ENCODE measurements at regions not wholly inside any gene's neighbourhood (a gene's known extent, or its start where the extent isn't known, plus 50 kb on each side); places are given as distances from the start of the nearest gene placed in this dataset.

DNA sequence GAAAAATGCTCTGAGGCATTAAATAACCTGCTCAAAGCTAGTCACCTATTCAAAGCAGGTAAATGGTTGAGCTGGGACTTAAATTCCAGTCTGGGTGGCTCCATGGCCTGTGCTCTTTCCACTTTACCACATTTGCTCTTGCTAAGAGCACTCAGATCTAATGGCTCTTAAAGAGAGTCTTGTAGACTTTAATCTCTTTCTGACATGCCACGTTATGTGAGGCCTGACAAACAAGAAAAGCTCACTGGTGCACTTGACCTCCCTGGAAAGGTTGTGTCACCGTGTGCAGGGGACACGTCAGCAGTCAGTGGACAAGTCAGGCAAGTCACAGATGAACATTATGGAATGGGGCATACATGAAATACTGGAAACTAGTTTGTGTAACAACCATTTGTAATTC lies 129.9 kb upstream of the RPS23 start:
- no peak overlapping the region for H3K4me3 ChIP-seq (replicated peaks; ENCODE audit: low read depth, low read length)
- DNase-seq (ENCODE audit: extremely low read depth, low read depth): no peak
- TF ChIP-seq, protein P1, sequence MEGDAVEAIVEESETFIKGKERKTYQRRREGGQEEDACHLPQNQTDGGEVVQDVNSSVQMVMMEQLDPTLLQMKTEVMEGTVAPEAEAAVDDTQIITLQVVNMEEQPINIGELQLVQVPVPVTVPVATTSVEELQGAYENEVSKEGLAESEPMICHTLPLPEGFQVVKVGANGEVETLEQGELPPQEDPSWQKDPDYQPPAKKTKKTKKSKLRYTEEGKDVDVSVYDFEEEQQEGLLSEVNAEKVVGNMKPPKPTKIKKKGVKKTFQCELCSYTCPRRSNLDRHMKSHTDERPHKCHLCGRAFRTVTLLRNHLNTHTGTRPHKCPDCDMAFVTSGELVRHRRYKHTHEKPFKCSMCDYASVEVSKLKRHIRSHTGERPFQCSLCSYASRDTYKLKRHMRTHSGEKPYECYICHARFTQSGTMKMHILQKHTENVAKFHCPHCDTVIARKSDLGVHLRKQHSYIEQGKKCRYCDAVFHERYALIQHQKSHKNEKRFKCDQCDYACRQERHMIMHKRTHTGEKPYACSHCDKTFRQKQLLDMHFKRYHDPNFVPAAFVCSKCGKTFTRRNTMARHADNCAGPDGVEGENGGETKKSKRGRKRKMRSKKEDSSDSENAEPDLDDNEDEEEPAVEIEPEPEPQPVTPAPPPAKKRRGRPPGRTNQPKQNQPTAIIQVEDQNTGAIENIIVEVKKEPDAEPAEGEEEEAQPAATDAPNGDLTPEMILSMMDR (IDR thresholded peaks at IDR 0.05; ENCODE audit: low read depth, low read length, missing control alignments): no peak

DNA sequence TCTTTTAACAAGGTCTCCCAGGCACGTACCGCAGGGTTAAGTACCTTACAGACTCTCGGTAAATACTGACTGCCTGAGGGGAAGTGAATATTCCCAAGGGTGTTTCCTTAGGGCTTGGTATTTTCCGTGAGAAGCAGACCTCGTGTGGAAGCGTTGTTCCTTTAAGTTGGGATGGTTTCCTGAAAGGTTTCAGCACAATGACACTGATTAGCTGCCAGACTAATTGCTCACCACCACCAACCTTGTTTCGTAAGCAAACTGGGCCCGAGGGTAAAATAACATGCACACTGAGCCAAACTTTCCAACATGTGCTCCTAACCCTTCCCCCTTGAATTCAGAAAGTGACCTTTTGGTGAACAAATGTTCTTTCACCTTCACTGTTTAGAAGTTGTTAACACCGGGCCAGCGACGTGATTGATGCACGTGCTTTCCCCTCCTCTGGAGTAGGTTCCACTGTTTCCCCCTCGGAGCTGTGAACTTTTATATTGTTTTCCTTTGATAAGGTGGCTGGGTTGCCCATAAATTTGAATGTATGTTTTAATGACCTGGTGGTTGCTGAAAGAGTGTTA lies 128.1 kb upstream of the RPS23 start:
- no peak for DNase-seq (ENCODE audit: extremely low read depth, low read depth)
- no peak overlapping the region for H3K4me3 ChIP-seq (replicated peaks; ENCODE audit: low read depth, low read length)
- TF ChIP-seq, protein P1 (IDR thresholded peaks at IDR 0.05; ENCODE audit: low read depth, low read length, missing control alignments): no peak

DNA sequence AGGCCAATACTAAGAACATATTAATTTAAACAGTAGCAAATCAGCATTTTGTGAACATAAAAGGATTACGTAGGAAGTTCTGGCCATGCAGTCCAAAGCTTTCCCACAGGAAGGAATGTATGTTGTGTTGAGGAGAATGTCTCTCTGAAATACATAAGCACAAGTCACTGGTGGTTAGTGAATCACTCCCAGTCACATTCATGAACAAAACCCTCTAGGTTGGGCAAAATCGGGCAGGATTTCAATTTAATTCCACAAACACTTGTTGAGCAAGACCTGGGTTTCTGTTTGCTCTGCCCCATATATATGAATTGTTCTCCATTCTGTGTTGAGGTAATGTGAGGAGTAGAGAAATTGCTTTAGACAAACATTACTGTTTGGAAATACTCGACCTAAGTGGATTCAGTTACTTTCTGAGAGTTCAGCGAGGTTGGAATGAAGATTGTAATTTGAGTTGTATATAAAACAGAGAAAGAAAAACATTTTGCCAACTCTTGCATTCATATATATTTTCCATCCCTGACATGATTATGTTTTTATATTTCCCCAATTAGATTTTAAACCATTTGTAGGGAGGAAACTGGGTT lies 127.6 kb upstream of the RPS23 start:
- no peak overlapping the region for H3K4me3 ChIP-seq (replicated peaks; ENCODE audit: low read depth, low read length)
- TF ChIP-seq, protein P1 (IDR thresholded peaks at IDR 0.05; ENCODE audit: low read depth, low read length, missing control alignments): no peak
- no peak for DNase-seq (ENCODE audit: extremely low read depth, low read depth)

DNA sequence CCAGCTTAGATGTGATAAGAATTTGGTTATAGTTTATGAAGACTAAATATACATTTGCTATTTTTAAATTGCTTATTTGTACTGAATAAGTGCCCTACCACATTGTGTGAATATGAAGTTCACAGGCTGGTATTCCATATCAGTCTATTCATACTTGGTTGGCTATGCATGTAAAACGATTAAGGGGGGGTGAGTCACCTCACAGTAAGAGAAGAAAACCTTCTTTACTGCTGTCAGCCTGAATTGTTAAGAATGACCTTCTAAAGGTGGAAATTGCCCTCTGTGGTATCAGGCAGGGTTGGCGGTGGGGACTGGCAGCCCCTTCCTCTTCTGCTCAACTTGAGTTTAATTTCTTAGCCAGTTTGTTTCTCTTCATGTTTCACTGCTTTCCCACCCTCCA lies 127.0 kb upstream of the RPS23 start:
- no peak overlapping the region for H3K4me3 ChIP-seq (replicated peaks; ENCODE audit: low read depth, low read length)
- TF ChIP-seq, protein P1 (IDR thresholded peaks at IDR 0.05; ENCODE audit: low read depth, low read length, missing control alignments): no peak
- DNase-seq (ENCODE audit: extremely low read depth, low read depth): no peak

DNA sequence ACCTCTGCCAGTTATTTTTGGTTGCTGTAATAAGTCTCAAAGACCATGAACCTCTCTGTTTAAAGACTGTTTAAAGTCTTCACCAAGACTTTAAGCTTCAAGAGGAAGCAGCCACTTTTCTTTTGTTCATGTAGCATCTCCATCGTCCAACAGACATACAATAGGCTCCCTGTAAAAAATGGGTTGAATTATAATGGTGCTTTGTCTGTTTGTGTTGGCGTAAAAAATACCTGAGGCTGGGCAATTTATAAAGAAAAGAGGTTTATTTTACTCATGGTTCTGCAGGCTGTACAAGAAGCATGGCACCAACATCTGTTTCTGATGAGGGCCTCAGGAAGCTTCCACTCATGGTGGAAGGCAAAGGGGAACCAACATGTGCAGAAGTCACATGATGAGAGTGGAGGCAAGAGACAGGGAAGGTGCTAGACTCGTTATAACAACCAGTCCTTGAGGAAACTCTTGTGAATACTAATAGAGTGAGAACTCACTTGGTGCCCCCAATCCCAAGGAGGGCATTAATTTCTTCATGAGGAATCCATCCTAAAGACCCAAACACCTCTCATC lies 126.3 kb upstream of the RPS23 start:
- H3K4me3 ChIP-seq (replicated peaks; ENCODE audit: low read depth, low read length): no peak overlapping the region
- TF ChIP-seq, protein P1 (IDR thresholded peaks at IDR 0.05; ENCODE audit: low read depth, low read length, missing control alignments): no peak
- no peak for DNase-seq (ENCODE audit: extremely low read depth, low read depth)

DNA sequence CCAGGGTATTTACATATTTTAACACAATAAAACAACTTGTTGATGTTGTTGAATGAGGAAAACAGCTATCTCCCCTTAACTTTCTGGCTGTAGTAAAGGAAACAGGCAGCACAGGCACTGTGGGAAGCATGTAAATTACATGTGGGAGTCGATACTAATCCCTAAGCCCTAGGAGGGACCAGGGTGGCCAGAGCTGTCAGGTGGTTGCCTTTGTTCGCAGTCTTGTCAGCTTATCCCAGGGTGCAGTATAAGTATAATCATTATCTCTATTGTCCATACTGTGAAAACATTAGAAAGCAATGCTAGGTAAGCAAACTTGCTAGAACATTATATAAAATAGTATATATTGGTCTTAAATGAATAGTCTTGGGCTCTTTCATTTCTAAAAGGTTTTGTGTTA lies 125.6 kb upstream of the RPS23 start:
- TF ChIP-seq, protein P1 (IDR thresholded peaks at IDR 0.05; ENCODE audit: low read depth, low read length, missing control alignments): no peak
- H3K4me3 ChIP-seq (replicated peaks; ENCODE audit: low read depth, low read length): no peak overlapping the region
- DNase-seq (ENCODE audit: extremely low read depth, low read depth): no peak
